Mucosa of stomach (tissue), 1 donor: ENCODE measurements at regions not wholly inside any gene's neighbourhood (a gene's known extent, or its start where the extent isn't known, plus 50 kb on each side); places are given as distances from the start of the nearest gene placed in this dataset.

Experiments
- H3K27me3 ChIP-seq: one replicate; pipeline ENCODE4 v1.7.0; 2013; ENCODE audit warnings: mild to moderate bottlenecking, low read length; ENCODE audit not compliant: control insufficient read depth, insufficient read depth
- H3K36me3 ChIP-seq: one replicate; pipeline ENCODE4 v1.7.0; 2013; ENCODE audit warnings: low read length; ENCODE audit not compliant: control insufficient read depth, insufficient read depth
- H3K4me1 ChIP-seq: one replicate; pipeline ENCODE4 v1.7.0; 2013; ENCODE audit warnings: mild to moderate bottlenecking, low read length; ENCODE audit not compliant: control insufficient read depth, insufficient read depth
- H3K4me3 ChIP-seq: one replicate; pipeline ENCODE4 v1.7.0; 2013; ENCODE audit warnings: low read length
- H3K9ac ChIP-seq: one replicate; pipeline ENCODE4 v1.7.0; 2013; ENCODE audit warnings: mild to moderate bottlenecking, low read length, moderate library complexity
- H3K9me3 ChIP-seq: one replicate; pipeline ENCODE4 v1.7.0; 2013; ENCODE audit warnings: mild to moderate bottlenecking, low read length, moderate library complexity; ENCODE audit not compliant: control insufficient read depth
- donor health status: Pancreatic carcinoma.

DNA sequence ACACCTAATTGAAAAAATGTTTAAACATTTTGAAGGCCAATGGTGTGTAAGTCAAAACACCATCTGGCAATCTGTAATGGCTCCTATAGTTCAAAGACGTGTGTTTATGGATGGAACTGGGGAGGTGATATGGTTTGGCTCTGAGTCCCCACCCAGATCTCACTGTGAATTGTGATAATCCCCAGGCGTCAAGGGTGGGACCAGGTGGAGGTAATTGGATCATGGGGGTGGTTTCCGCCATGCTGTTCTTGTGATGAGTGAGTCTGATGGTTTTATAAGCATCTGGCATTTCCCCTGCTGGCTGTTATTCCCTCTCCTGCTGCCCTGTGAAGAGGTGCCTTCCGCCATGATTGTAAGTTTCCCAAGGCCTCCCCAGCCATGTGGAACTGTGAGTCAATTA is 52.2 kb downstream of the ADRA2C start:
- Histone ChIP-seq H3K9me3 (no peaks in the 10 kb centered on the region), H3K27me3 (peaks cover 4% of the 10 kb centered on the region), H3K9ac (no peak overlapping the region), H3K4me3 (no peak overlapping the region), H3K4me1 (no peaks in the 10 kb centered on the region), H3K36me3 (no peaks in the 10 kb centered on the region)

DNA sequence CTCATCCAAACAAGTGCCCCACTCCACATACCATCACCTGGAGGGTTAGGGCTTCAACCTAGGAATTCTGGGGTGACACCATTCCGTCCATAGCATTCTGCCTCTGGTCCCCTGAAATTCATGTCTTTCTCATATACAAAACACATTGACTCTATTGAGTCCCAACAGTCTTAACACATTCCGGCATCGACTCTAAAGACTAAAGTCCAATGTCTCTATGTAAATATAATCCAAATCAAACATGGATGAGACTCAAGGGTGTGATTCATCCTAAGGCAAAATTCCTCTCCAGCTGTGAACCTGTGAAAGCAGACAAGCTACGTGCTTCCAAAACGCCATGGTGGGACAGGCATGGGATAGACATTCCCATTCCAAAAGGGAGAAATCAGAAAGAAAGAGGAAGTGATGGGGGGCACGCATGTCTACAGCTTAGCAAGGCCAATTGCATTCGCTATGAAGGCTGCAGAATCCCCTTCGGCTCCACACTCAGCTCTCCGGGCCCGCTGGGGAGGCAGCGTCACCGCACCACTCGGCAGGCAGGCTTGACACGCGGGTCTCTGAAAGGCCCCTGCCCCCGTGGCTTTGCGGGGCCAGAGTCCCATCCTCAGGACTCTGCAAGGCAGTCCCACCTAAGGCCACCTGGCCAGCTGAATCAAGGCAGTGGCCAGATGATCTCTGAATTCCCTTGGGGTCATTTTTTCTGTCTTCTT is 53.2 kb downstream of the ADRA2C start:
- H3K4me3 ChIP-seq, result no peak overlapping the region
- no peaks in the 10 kb centered on the region for H3K4me1 ChIP-seq
- H3K27me3 ChIP-seq, result peaks cover 4% of the 10 kb centered on the region
- no peaks in the 10 kb centered on the region for H3K9me3 ChIP-seq
- H3K9ac ChIP-seq, result no peak overlapping the region
- no peaks in the 10 kb centered on the region for H3K36me3 ChIP-seq

DNA sequence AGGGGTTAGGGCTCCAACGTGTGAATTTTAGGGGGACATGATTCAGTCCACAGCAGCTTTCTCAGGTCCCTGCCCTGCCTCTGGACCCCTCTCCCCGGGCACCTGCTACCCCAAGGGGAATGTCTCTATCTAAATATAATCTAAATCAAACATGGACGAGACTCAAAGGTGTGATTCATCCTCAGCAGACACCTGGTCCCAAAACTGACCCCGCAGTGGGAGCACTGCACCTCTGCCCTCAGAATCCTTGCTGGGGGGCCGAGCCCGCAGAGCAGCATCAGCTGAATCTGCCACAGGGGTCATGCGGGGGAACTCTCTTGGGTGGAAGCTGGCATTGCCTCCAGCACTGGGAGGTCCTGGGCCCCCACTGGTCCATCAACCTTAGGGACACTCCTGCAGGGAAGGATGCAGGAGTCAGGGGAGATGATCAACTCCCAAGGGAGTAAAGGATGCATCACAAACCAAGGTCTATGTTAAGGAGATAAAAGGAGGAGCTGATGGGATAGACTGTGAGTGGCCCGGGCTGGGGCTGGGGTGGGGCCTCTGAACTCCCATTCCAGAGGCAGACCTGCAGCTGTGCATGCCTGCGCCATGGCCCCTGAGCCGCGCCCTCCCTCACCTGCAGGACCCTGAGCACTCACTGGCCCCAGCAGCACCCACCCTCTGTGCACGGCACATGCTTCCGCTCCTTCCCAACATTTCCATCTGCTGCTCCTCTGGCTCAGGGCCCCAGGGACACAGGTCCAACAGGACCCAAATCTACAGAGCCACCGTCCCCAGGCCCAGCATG is 54.0 kb downstream of the ADRA2C start:
- Histone ChIP-seq H3K4me3 (no peak overlapping the region), H3K9me3 (no peaks in the 10 kb centered on the region), H3K4me1 (no peaks in the 10 kb centered on the region), H3K9ac (no peak overlapping the region), H3K27me3 (peaks cover 4% of the 10 kb centered on the region), H3K36me3 (no peaks in the 10 kb centered on the region)

- no peak overlapping the region for H3K9ac ChIP-seq
- no peaks in the 10 kb centered on the region for H3K4me1 ChIP-seq
- no peaks in the 10 kb centered on the region for H3K9me3 ChIP-seq
- no peak overlapping the region for H3K4me3 ChIP-seq
- peaks cover 4% of the 10 kb centered on the region for H3K27me3 ChIP-seq
- no peaks in the 10 kb centered on the region for H3K36me3 ChIP-seq
These were observed 54.8 kb downstream of the ADRA2C start for GRCh38 chr4:3820806-3821579.

- H3K9me3 ChIP-seq, result no peaks in the 10 kb centered on the region
- no peaks in the 10 kb centered on the region for H3K4me1 ChIP-seq
- H3K27me3 ChIP-seq, result peaks cover 4% of the 10 kb centered on the region
- H3K36me3 ChIP-seq, result no peaks in the 10 kb centered on the region
- no peak overlapping the region for H3K4me3 ChIP-seq
- H3K9ac ChIP-seq, result no peak overlapping the region
These were observed 55.5 kb downstream of the ADRA2C start for GRCh38 chr4:3821580-3822229.

DNA sequence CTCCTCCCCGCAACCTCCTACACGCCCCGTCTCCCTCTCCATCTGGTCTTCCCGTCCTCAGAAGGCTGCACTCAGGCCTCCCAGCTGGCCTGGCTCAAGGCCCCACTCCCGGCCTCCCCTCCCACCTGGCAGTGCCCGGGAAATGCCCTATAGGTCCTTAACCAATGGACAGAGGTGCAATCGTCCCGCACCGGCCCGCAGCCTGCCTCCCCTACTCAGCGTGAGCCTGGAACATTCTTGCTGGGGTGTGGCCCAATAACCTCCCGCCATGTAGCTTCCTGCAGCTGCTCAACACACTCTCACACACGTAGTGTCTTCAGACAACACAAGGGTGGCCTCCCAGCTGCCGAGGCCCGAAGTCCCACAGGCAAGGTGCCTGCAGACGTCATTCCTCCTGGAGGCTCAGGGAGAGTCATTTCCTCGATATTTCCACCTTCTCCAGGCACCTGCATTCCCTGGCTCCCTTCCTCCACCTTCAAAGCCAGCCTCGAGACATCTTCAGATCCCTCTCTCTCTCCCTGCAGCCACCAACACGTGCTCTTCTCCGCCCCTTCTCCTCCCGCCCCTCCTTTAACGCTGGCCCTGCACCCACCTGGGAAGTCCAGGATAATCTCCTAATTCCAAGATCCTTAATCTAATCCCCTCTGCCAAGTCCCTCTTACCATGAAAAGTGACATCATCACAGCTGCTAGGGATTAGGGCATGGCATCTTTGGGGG is 56.2 kb downstream of the ADRA2C start:
- peaks cover 10% of the 10 kb centered on the region for H3K27me3 ChIP-seq
- no peak overlapping the region for H3K4me3 ChIP-seq
- H3K9me3 ChIP-seq, result no peaks in the 10 kb centered on the region

GRCh38 chr4:3823496-3824341 is 57.5 kb downstream of the ADRA2C start:
- Histone ChIP-seq H3K9me3 (no peaks in the 10 kb centered on the region), H3K36me3 (no peaks in the 10 kb centered on the region), H3K4me3 (no peak overlapping the region), H3K27me3 (peaks cover 13% of the 10 kb centered on the region), H3K9ac (no peak overlapping the region), H3K4me1 (peaks cover 8% of the 10 kb centered on the region)

More for the DNA sequence above, 56.2 kb downstream of the ADRA2C start:
- H3K4me1 ChIP-seq, result peaks cover 4% of the 10 kb centered on the region
- H3K9ac ChIP-seq, result no peak overlapping the region
- H3K36me3 ChIP-seq, result no peaks in the 10 kb centered on the region

GRCh38 chr4:3824521-3825270 is 58.5 kb downstream of the ADRA2C start:
- H3K9ac ChIP-seq, result no peak overlapping the region
- H3K4me3 ChIP-seq, result no peak overlapping the region
- peaks cover 13% of the 10 kb centered on the region for H3K27me3 ChIP-seq
- no peaks in the 10 kb centered on the region for H3K36me3 ChIP-seq
- H3K9me3 ChIP-seq, result no peaks in the 10 kb centered on the region
- H3K4me1 ChIP-seq, result peaks cover 8% of the 10 kb centered on the region

DNA sequence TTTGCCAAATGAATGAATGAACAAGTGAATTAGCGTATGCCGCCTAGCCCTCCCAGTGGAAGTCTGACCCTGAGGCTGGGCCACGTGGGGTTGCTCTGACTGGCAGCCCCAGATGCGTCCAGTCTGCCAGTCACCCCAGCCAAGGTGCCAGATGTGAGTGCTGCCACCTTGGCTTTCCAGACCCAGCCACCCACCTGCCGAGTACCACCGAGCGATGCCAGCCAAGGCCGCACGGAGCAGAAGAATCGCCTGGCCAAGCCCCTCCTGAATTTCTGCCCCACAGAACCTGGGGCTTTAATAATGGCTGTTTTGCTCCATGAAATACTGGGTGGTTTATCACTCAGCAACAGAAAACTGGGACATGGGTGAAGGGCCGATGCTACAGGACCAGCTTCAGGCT is 59.3 kb downstream of the ADRA2C start:
- Histone ChIP-seq H3K9ac (no peak overlapping the region), H3K4me1 (peaks cover 8% of the 10 kb centered on the region), H3K27me3 (peaks cover 12% of the 10 kb centered on the region), H3K9me3 (no peaks in the 10 kb centered on the region), H3K36me3 (no peaks in the 10 kb centered on the region), H3K4me3 (no peak overlapping the region)
